DMS 273 treated with DMSO at 0.1 percent for 48 hours (cell line): ENCODE measurements at regions not wholly inside any gene's neighbourhood (a gene's known extent, or its start where the extent isn't known, plus 50 kb on each side); places are given as distances from the start of the nearest gene placed in this dataset.

Source experiments
- DNase-seq: peaks from one replicate; lab custom pipeline; 2025; lab: John Stamatoyannopoulos, UW

DNA sequence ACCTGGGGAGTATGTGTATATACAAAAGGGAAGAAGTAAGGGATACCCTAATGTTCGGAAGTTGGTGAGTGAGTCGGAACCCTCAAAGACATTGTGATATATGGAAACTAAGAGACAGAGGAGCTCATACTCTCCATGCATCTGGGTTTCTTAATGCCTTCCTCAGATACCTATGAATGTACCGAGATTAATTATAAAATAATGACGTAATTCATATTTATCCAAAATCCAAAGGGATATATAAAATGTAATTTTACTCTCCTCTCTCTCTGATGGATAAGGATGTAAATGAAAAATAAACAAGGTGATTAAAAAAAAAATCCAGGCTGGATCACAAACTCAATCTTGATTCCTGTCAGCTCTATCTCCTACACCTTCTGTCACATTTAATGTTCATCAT lies 275.9 kb upstream of the FAM241A start:
- DNase-seq, result no peak

DNA sequence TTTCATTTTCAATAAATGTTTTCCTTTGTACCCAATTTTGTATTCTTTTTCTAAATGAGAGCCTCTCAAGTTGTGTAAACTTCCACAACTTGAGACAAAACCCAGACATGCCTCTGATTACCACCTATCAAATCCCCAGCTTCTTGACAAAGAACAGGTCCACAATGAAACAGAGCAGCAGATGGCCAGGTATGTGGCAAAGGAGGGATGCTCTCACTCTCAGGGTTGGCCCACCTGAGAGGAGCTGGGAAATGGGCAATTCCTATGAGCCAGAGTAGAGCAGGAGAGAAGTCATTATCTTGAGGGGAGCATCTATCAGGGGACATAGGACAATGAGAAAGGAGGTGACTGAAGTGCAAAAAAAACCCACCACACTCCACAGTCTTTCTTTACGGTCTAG lies 273.5 kb upstream of the FAM241A start:
- no peak for DNase-seq

DNA sequence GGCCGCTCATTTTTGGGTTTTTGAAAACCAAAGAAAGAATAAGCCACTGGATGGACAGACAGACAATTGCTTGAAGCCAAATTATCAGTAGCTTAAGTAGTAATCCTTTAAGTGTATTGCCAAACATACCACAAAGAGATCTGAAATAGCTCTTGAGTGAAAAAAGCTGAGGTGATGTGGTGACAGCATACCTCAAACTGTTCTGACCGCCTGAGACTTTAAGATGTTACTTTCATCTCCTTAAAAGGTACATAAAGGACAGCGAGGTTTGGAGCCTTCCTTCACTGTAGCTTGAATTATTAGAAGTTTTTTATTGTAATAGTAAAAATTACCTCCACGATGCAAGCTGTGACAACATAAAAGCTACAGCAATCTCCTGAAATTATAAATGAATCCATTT lies 271.5 kb upstream of the FAM241A start:
- no peak for DNase-seq

DNA sequence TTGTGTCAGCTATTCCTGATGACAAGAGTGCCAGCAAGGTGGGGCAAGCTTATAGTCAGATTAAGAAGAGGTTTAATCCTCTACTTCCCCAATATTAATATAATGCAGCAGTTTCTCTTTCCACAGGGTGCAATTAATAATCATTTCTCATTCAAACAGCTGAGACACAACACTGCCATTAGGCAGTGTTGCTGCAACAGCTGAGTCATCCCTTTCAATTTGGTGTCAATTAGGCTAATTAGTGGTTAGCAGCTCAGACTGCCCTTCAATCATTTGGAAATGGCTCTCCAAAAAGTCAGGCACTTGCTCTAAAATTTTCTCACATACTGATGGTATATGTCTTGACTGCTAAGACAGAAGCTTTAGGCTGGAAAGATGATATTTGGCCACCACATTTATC lies 265.7 kb upstream of the FAM241A start:
- DNase-seq, result no peak

DNA sequence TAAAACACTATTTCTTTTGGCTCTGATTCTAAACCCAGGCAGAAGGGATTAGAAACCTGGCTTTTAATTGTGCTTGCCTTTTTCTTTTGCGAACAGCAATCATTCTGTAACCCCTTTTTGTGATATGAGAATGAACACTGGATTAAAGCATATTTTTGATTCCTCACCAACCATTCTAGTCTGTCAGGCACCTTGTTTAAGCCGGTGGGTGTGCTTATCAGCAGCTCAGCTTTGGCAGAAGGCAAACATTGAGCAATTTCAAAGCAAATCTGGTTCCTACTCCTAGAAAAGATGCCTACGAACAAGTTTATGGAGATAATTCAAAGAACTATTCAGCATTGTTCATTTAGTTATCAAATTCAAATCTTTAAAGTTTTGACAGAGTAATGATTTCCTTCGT lies 265.1 kb upstream of the FAM241A start:
- DNase-seq, result no peak

DNA sequence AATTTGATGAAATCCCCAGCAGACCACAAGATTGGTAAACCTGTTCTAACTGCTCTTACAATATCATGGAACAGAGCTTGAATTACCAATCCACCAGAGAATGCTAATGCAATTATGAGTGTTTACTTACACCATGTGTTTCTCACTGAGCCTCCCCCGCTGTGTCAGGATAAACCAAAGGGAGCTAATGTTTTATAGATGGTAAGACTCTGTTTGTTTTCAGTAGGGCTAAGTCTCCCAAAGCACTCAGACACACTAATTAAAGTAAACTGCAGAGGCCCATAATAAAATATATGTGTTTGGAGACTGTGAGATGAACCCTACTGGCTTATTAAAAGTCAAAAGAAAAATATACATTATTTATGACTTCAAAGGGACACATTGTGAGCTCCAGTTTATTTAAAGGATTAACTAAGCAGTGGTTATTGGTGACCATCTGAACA lies 261.7 kb upstream of the FAM241A start:
- no peak for DNase-seq

DNA sequence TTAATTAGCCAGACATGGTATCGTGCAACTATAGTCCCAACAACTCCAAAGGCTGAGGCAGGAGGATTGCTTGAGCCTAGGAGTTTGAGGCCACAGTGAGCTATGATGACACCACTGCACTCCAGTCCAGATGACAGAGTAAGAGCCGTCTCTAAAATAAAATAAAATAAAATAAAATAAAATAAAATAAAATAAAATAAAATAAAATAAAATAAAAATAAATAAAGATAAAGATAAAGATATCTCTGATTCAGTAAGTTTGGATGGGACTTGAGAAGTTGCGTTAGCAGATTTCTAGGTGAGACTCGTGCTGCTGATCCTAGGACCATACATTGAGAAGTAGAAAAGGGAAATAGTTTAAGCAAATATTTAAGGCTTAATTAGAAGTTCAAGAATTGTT lies 254.8 kb upstream of the FAM241A start:
- DNase-seq, result no peak

DNA sequence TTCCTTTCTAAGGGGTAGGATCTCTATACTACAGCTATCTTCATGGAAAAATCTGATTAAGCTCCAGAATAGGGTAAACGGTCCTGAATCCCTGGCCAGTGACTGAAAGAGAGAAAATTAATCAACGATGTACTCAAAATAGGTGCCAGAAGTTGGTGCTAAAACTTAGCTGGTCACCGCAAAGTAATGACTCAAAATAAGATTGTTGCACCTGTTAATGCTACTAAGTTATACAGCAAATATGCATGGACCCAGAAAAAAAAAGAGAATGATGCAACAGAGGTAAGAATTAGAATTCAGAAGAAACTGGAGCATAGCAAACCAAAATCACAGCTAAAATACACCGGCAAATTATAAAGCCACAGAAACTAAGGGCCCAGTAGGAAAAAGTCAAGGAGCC lies 239.7 kb upstream of the FAM241A start:
- DNase-seq, result no peak

DNA sequence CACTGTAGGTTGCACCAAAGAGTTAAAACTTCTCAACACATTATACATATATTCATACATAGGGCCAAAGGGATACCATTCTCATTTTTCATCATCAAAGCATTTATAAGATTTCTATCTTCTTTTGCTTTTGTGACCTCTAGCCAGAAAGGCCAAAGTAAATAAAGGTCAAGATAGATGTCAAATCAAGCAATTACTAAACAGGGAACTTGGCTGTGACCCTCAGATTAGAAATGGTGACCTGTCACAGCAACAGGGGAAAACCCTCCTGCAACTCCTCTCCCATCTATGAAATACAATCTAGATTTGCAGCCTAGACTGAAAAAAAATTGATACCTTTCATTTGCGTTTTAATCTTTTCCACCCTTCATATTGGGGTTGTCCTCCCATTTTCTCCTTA lies 225.6 kb upstream of the FAM241A start:
- no peak for DNase-seq

DNA sequence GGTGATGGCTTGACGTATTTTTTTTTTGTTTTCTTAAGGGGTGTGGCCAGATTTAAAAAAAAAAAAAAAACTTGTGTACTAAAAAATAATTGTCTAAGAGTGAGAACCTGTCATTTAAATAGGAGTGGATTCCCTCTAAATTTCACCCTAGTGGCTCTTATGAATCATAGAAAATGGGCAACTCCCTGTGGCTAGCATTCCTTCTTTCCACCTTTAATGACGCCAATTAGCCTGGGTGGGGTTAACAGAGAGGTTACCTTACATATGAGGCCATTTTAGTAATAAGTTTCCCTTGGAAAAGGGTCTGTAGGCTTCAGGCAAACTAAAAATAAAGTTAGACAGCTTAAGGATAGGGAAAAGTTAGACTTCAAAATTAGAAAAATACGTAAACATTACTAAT lies 223.5 kb upstream of the FAM241A start:
- DNase-seq, result no peak

DNA sequence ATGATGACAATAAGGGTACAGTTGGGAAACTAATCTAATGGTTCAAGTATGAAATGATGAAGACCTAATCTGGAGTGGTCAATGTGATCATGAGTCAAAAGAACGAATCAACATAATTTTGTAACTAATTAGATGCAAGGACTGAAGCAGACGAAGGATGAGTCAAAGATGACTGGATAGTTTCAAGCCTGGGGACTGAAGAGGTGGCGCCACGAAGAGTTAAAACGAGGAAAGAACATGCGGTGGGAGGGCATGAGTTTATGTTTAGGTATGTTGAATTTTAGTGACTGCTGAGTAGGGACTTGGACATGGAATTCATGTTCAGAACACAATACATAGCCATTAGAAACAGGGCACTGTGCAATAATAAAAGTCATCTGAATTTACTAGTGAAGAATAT lies 221.5 kb upstream of the FAM241A start:
- DNase-seq, result no peak

DNA sequence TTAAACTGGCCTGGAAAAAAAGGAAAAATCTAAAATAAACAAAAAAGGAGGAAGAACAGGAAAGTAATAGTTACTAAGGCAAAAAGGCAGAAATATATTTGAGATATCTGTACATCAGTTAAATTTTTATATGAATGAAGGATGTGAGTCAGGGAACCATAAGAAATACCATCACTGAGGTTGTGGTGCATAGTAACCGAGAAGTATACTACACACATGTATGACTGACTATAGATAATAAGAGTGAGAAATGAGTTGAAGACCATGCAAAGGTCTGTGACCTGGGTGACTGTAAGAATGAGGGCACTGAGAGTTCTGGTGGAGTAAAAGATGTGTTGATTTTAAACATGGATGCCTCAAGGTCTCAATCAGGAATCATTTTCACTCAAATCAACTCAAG lies 220.6 kb upstream of the FAM241A start:
- no peak for DNase-seq

DNA sequence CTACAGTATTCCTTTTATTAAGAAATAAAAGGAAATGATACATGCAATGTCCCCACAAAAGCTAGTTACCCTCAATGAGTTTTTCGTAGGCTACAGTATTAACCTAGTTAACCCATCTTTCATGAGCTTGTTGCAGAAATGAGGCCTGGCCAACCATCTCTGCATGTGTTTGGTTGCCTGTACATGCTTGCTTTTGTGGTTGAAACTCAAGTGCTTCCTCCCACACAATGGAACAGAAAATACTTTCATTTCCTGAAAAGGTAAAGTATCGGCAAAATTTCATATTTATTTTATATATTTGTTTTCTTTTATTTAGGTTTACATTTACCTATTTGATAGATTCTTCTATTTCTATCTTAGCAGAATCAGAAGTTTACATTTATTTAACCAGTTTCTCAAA lies 214.6 kb upstream of the FAM241A start:
- no peak for DNase-seq

DNA sequence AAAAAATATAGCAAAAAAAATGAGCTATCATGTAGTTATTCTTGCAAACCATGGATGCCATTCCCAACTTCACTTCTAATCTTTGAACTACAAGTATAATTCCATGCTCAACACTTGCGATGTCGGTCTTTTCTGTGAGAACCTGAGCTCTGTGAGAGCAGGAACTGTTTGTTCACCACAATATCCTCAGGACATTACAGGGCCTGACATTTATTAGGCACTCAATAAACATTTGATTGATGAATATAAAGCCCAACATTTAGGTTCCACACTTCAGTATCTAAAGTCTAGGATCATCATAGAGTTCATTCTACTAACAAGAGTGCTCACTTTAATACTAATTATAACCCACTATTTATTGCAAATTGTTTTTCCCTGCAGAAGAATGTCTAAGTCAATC lies 211.6 kb upstream of the FAM241A start:
- DNase-seq, result no peak

DNA sequence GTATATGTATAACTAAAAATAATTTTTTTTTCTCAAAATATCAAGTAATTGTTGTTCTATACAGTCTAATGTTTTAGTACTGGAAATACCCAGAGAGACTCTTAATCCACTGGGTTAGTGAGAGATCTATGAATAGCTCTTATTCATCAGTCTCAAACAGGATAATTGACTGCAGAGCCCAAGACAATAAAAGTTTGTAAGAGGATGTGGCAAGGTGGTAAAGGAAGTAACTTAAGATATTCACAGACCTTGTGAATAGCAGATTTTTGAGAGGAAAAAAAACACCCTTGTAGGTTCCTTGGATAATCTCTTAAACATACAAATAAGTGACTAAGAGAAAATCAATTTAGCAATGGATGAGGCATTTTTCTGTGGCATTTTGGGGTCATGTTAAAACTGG lies 210.9 kb upstream of the FAM241A start:
- DNase-seq, result no peak

DNA sequence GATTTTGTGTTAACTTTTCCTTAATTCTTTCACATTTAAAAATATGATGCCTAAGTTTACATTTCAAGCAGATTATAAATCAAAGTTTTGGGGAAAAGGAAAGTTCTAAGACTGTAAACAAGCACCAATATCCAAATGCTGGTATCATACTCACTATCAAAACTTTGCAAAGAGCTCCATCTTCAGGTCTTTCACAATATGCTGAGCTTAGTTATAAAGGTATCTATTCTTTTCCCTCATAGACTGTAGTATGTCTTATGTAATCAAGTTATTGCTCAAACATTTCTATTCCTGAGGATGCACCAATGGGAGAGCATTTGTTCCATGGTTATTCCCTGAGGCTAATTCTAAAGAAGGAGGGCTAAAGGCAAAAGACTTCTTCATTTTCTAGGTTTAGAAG lies 207.9 kb upstream of the FAM241A start:
- no peak for DNase-seq

DNA sequence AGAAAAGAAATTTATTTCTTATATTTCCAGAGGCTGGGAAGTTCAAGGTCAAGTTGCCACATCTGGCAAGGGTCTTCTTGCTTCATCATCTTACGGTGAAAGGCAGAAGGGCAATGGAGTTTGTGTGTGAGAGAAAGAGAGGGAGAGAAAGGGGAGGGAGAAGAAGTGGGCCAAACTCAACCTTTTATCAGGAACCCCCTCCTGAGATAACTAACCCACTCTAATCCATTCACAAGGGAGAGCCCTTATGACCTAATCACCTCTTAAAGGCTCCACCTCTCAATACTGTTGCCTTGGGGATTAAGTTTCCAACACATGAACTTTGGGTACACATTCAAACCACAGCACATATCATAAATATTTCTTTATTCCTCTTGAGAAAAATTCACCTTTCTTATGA lies 203.3 kb upstream of the FAM241A start:
- DNase-seq, result no peak

DNA sequence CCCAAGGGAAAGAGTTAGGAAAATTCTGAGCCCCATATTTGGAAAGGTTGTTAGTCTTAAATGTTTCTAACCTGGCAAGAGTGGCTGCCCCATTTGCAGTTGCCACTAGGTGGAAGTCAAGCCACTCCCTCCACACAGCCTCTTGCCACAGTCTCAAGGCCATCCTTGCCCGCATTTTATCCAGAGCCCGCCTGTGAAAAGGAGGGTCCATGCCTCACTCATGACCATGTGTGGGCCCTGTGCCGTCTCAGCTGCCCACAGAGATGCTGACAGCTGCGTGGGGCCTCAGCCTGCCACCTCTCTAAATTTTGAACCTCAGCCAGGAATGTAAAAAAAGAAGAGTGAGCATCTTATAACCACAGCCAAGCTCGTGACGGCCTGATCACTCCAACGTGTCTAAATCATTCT lies 201.5 kb upstream of the FAM241A start:
- DNase-seq, result no peak

DNA sequence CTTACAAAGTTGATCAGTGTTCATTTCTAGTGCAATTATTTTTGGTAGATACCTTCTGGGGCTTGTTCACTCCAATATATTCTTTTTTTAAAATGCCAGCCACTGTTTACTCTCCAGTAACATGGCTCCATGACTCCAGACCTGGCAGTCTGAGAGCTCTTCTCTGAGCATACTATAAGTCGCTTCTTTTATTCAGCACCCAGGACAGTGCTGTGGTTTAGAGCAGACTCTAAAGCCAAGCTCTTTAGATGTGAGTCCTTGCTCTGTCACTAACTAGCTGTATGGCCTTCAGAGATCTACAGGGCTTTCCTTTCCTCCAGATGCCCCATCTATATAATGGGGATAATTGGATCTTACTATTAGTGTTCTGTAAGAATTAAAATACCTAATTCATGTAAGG lies 200.2 kb upstream of the FAM241A start:
- DNase-seq, result no peak

DNA sequence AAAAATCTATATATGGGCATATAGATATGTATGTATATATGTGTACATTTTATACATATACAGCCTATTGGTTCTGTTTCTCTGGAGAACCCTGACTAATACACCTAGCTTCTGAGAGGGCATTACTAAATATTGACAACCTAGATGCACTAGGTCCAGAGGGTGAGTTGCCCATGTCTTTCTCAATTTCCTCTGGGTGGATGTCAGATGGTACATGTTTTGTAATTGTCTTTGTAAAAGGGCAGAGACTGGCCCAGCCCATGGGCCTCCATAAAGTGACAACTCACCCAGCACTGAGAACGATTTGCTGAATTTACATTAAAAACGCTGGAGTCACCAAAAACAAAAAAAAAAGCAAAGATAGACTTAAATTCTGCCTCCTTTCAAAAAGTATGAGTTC lies 198.5 kb upstream of the FAM241A start:
- DNase-seq, result no peak

DNA sequence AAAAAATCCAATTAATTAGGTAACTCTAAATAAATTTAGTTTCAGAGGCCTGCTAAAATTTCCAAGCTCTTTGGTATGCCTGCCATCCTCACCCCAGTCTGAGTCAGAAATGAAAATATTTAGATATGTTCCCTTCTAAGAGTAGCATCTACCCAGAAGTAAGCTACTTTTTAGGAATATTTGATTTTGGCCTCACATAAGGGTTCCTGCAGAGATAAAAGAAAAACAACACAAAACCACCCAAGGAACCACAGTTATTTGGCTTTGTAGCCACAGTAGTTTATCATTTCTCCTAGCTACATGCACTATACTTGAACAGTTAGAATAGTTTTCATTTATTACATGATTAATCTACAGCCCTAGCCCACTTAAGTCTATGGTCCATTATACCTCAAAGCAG lies 192.6 kb upstream of the FAM241A start:
- DNase-seq, result no peak

DNA sequence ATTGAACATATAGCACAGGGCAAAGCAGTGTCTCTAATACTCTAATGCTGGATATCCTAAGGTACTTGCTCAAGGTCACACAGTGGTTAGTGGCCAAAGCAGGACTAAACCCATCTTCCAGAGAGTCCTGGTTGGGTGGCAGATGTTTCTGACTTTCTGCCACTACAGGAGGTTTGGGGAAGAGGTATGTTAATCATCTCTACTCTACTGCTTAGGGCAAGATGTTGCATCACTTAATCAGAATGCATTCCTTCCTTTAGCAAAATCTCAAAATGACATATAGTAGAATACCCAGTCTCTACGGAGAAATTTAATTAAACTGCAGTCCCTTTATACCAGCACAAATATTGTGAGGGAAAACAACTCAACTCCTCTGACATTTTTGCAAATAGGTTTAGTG lies 190.7 kb upstream of the FAM241A start:
- DNase-seq, result no peak

DNA sequence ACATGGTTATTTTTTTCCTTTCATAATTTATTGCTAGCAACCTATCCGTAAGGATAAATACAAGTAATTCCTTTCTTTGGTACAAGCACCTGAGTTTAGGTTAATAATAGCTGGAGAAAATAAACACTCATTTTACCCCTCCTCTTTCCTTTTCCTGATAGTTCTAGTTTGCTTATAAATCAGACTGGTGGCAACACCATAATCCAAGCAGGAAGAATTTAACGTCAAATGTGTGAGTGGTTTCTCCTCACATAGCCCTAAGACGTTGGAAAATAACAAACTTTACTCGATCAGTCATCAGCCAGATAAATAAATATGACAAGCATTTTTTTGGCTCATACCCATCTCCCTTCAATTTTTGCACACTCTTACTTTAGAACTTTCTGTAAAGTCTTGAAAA lies 190.3 kb upstream of the FAM241A start:
- DNase-seq, result no peak

DNA sequence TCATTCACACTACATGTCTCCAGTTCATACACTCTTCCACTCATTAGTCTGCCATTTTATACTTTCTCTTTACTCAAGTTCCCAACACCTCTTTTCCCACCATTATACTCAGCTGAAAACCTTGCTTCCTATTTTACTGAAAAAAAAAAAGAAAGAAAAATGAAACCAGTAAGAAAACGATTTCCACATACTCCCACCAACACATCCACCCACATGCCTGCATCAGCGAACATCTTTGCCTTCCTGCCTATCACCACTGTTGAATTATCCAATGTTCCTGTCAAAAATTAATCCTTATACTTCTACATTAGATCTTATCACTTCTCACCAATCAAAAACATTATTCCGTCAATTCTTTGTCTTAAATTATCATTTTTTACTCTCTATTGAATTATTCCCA lies 188.1 kb upstream of the FAM241A start:
- DNase-seq, result no peak

DNA sequence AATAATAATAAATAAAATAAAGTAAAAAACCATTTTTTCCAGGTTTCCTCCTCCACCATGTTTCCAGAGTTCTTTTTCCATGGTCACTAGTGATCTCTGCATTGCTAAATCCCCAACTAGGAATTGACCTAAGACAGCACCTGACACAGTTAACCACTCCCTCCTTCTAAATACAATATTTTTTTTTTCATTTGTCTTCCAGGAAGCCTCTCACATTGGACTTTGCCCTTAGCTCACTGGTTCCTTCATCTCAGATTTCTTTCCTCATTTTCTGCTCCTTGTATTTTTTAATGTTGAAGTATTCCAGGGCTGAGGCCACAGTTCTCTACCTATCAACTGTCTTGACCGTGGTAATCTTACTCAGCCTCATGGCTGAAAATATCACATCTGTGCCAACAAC lies 187.3 kb upstream of the FAM241A start:
- DNase-seq, result no peak
